DMS79 (cell line): ENCODE measurements at regions not wholly inside any gene's neighbourhood (a gene's known extent, or its start where the extent isn't known, plus 50 kb on each side); places are given as distances from the start of the nearest gene placed in this dataset.
"Not testable (repeated sequence)": the region's sequence is repeated elsewhere in the genome, so short reads cannot be mapped to it uniquely, and the experiment has no call there.

ENCODE experiments used
- DNase-seq: peaks from one replicate; lab custom pipeline; 2025; lab: John Stamatoyannopoulos, UW

- no peak for DNase-seq
Measured at GRCh38 chr2:71922499-71923142, 225.0 kb downstream of the CYP26B1 start.

GRCh38 chr2:71922091-71922490, 225.6 kb downstream of the CYP26B1 start:
- DNase-seq: no peak

GRCh38 chr2:71920819-71921218, 226.8 kb downstream of the CYP26B1 start:
- DNase-seq: not testable (repeated sequence)

- DNase-seq: no peak
Measured at GRCh38 chr2:71919708-71920107, 228.0 kb downstream of the CYP26B1 start.

GRCh38 chr2:71910277-71910676, 237.4 kb downstream of the CYP26B1 start:
- DNase-seq: no peak

GRCh38 chr2:71908798-71909197, 238.9 kb downstream of the CYP26B1 start:
- no peak for DNase-seq

- no peak for DNase-seq
Measured at GRCh38 chr2:71907503-71907902, 240.2 kb downstream of the CYP26B1 start.

GRCh38 chr2:71906357-71906973, 241.2 kb downstream of the CYP26B1 start:
- no peak for DNase-seq

- DNase-seq: no peak
Measured at GRCh38 chr2:71905205-71905604, 242.5 kb downstream of the CYP26B1 start.

GRCh38 chr2:71903841-71904240, 243.8 kb downstream of the CYP26B1 start:
- DNase-seq: no peak

GRCh38 chr2:71901466-71901865, 246.2 kb downstream of the CYP26B1 start:
- DNase-seq: no peak

GRCh38 chr2:71898851-71899681, 248.6 kb downstream of the CYP26B1 start:
- DNase-seq: no peak

- DNase-seq: no peak
Measured at GRCh38 chr2:71898375-71898774, 249.3 kb downstream of the CYP26B1 start.

GRCh38 chr2:71897836-71898235, 249.8 kb downstream of the CYP26B1 start:
- DNase-seq: no peak

- no peak for DNase-seq
Measured at GRCh38 chr2:71897137-71897480, 250.6 kb downstream of the CYP26B1 start.

GRCh38 chr2:71896385-71897136, 251.1 kb downstream of the CYP26B1 start:
- DNase-seq: no peak

GRCh38 chr2:71895320-71896161, 252.1 kb downstream of the CYP26B1 start:
- DNase-seq: no peak

- DNase-seq: no peak
Measured at GRCh38 chr2:71894261-71894660, 253.4 kb downstream of the CYP26B1 start.

- no peak for DNase-seq
Measured at GRCh38 chr2:71893646-71894045, 254.0 kb downstream of the CYP26B1 start.

GRCh38 chr2:71892896-71893295, 254.8 kb downstream of the CYP26B1 start:
- no peak for DNase-seq

GRCh38 chr2:71892423-71892730, 255.3 kb downstream of the CYP26B1 start:
- DNase-seq: no peak
